ENCODE measurements at regions not wholly inside any gene's neighbourhood (a gene's known extent, or its start where the extent isn't known, plus 50 kb on each side); places are given as distances from the start of the nearest gene placed in this dataset.
"Not testable (repeated sequence)": the region's sequence is repeated elsewhere in the genome, so short reads cannot be mapped to it uniquely, and the experiment has no call there.

GRCh38 chr19:28103921-28104320 is 1109.0 kb downstream of the UQCRFS1 start:
- no peak for DNase-seq (ENCODE audit: low read depth in 2 of 2)

- DNase-seq (ENCODE audit: low read depth in 2 of 2), result not testable (repeated sequence)
These were observed 1128.2 kb downstream of the UQCRFS1 start for GRCh38 chr19:28084659-28085157.

GRCh38 chr19:28076628-28077027 is 1136.3 kb downstream of the UQCRFS1 start:
- no peak for DNase-seq (ENCODE audit: low read depth in 2 of 2)

- DNase-seq (ENCODE audit: low read depth in 2 of 2), result no peak
These were observed 1137.7 kb downstream of the UQCRFS1 start for GRCh38 chr19:28075229-28075628.

- DNase-seq (ENCODE audit: low read depth in 2 of 2), result no peak
These were observed 1138.2 kb downstream of the UQCRFS1 start for GRCh38 chr19:28074773-28075172.

GRCh38 chr19:28067882-28068281 is 1145.1 kb downstream of the UQCRFS1 start:
- no peak for DNase-seq (ENCODE audit: low read depth in 2 of 2)

GRCh38 chr19:28066988-28067387 is 1146.0 kb downstream of the UQCRFS1 start:
- no peak for DNase-seq (ENCODE audit: low read depth in 2 of 2)

GRCh38 chr19:28066161-28066560 is 1146.8 kb downstream of the UQCRFS1 start:
- no peak for DNase-seq (ENCODE audit: low read depth in 2 of 2)

- no peak for DNase-seq (ENCODE audit: low read depth in 2 of 2)
These were observed 1147.9 kb downstream of the UQCRFS1 start for GRCh38 chr19:28065026-28065425.

- no peak for DNase-seq (ENCODE audit: low read depth in 2 of 2)
These were observed 1149.2 kb downstream of the UQCRFS1 start for GRCh38 chr19:28063702-28064101.

- no peak for DNase-seq (ENCODE audit: low read depth in 2 of 2)
These were observed 1151.8 kb downstream of the UQCRFS1 start for GRCh38 chr19:28061111-28061510.

- DNase-seq (ENCODE audit: low read depth in 2 of 2), result not testable (repeated sequence)
These were observed 1155.9 kb downstream of the UQCRFS1 start for GRCh38 chr19:28057026-28057425.

- DNase-seq (ENCODE audit: low read depth in 2 of 2), result no peak
These were observed 1161.9 kb downstream of the UQCRFS1 start for GRCh38 chr19:28051047-28051446.

- DNase-seq (ENCODE audit: low read depth in 2 of 2), result no peak
These were observed 1163.1 kb downstream of the UQCRFS1 start for GRCh38 chr19:28049875-28050274.

- DNase-seq (ENCODE audit: low read depth in 2 of 2), result no peak
These were observed 1166.0 kb downstream of the UQCRFS1 start for GRCh38 chr19:28046932-28047331.

- no peak for DNase-seq (ENCODE audit: low read depth in 2 of 2)
These were observed 1167.3 kb downstream of the UQCRFS1 start for GRCh38 chr19:28045621-28046020.

- no peak for DNase-seq (ENCODE audit: low read depth in 2 of 2)
These were observed 1168.5 kb downstream of the UQCRFS1 start for GRCh38 chr19:28044477-28044876.

- DNase-seq (ENCODE audit: low read depth in 2 of 2), result no peak
These were observed 1170.4 kb downstream of the UQCRFS1 start for GRCh38 chr19:28042516-28042915.

- no peak for DNase-seq (ENCODE audit: low read depth in 2 of 2)
These were observed 1173.1 kb downstream of the UQCRFS1 start for GRCh38 chr19:28039677-28040381.

- no peak for DNase-seq (ENCODE audit: low read depth in 2 of 2)
These were observed 1175.8 kb downstream of the UQCRFS1 start for GRCh38 chr19:28037186-28037585.

- DNase-seq (ENCODE audit: low read depth in 2 of 2), result no peak
These were observed 1176.5 kb downstream of the UQCRFS1 start for GRCh38 chr19:28036486-28036885.

GRCh38 chr19:28034936-28035335 is 1178.0 kb downstream of the UQCRFS1 start:
- no peak for DNase-seq (ENCODE audit: low read depth in 2 of 2)

- DNase-seq (ENCODE audit: low read depth in 2 of 2), result no peak
These were observed 1184.0 kb downstream of the UQCRFS1 start for GRCh38 chr19:28028881-28029444.
